SKM-1 (cell line): ENCODE measurements at regions not wholly inside any gene's neighbourhood (a gene's known extent, or its start where the extent isn't known, plus 50 kb on each side); places are given as distances from the start of the nearest gene placed in this dataset.
"Not testable (repeated sequence)": the region's sequence is repeated elsewhere in the genome, so short reads cannot be mapped to it uniquely, and the experiment has no call there.

ENCODE experiments used
- DNase-seq: peaks from one replicate; lab custom pipeline; 2025; ENCODE audit not compliant: unreplicated experiment; lab: John Stamatoyannopoulos, UW

DNA sequence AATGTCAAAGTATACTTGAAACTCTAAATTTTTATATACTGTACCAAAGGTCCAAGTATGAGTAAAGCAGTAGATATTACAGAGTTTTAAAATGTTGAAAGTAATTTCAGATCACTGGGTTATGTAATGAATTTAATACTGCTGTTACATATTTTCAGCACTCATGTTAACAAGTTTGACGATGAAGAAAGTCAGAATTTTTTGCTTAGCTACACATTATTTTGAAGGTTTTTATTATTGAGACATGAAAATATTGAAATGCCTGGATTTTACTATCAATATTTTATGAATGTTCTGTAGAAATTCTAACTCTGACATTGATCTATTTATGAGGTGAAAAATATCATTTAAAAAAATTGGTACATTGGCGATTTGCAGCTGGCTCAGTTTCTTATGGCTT is 1030.3 kb downstream of the FSCB start:
- DNase-seq = no peak

DNA sequence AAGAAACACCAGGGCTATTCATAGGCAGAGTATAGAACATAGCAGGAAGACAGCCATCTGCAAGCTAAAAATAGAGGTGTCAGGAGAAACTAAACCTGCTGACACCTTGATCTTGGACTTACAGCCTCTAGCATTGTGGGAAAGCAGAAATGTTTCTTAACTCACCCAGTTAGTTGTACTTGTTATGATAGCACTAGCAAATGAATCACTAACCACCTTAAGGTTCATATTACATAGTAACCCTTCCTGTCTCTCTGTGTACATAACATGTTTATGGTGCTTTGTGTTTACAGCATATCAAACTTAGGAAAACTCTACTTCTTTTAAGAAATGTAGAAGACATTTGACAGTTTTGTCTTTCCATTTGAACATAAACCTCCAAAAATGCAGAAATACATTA is 1031.3 kb downstream of the FSCB start:
- DNase-seq = no peak

DNA sequence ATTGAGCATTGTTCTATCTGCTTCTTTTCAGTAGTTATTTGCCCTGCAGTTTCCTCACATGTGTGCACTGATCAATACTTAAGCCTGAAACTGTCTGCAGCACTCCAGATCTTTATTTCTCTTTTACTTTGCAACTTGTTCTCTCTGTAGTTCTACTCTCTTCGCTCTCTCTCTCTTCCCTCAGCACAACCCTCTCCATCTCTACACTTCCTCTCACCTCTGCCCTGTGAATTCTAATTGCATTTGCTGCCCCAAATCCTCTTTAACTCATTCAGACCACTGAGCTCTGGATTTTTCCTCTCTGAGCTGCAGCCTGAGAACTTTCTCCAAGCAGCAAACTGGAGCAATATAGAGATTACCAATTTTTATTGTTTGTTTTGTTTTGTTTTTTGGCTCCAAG is 1035.5 kb downstream of the FSCB start:
- DNase-seq = no peak

DNA sequence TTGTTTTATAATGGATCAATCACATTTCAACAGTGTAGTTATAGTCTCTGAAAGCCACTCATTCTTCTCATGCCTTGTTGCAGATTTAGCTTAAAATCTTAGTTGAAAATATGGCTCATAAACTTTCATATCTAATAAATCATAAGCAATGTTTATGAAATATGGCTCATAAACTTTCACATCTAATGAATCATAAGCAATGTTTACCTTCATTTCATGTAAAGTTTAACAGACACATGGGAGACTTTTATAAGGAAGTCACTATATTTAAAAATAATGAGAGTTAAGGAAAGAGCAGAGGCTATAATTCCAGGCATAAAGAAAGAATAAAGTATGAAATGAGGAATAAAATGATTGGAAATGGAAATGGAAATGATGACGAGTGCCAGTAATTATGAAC is 1042.1 kb downstream of the FSCB start:
- DNase-seq = no peak

DNA sequence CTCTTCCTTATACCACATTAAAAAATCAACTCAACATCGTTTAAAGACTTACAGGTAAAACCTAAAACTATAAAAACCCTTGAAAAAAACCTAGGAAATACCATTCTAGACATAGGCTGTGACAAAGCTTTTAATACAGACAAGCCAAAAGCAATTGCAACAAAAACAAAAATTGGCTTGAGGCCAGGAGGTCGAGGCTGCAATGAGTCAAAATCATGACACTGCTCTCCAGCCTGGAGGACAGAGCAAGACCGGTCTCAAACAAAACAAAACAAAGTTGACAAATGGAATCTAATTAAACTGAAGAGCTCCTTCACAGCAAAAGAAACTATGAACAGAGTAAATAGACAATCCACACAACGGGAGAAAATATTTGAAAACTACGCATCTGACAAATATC is 1057.8 kb downstream of the FSCB start:
- no peak for DNase-seq

DNA sequence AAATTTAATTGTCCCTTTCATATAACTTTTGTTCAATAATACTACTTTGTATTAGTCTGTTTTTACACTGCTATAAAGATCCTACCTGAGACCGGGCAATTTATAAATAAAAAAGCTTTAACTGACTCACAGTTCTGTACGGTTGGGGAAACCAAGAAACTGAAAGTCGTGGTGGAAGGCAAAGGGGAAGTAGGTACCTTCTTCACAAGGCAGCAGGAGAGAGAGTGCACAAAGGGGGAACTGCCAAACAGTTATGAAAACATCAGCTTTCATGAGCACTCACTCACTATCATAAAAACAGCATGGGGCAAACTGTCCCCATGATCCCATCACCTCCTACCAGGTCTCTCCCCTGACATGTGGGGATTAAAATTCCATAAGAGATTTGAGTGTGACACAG is 1069.0 kb downstream of the FSCB start:
- DNase-seq = no peak

DNA sequence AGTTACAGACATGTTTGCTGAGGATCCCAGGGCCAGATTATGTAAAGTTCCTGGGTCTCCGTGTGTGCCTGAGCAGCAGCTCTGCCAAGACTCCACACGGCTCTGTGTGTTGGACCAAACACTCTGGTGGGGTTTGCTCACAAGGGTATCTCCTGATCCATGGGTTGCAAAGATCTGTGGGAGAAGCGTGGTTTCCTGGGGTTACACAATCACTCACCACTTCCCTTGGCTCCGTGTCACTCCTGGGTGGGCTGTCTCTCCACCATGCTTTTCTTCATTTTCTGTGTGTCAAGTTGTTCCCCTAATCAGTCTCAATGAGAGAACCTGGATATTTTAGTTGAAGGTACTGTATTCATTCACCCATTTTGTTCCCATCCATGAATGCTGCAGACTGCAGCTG is 1088.8 kb downstream of the FSCB start:
- no peak for DNase-seq

DNA sequence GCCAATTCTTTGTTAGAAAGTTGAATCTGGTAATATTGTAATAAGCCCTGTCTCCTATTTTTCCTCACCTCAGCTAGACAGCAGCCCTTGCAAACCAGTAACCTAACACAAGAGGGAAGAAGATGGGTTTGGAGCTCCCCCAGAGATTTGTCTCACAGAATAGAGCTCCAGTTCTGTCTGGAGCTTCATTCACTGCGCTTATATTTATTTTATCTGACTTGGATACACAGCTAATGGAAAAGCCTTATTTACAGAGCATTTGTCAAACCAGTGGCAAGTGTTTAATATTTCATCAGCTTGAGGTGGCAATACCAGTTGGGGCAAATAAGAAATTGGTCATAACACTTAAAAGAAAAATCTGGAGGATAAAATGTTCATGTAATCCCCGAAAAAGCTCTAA is 1094.0 kb downstream of the FSCB start:
- no peak for DNase-seq

DNA sequence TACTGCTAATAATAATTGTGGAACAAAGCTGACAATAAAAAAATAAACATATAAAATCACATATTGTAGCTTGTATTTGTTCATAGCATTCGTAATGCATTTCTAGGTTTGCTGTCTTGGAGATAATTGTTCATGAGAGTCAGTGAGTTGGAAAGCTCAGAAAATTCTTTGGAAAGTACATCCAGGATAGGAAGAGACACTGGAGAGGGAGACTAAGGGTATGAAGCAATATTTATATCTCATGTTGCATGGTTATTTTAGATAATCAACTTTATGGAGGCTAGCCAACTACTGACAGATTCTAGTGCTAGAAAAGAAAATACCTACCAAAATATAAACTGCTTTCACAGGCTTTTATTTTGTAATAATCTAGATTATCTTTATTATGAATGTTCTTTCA is 1095.2 kb downstream of the FSCB start:
- no peak for DNase-seq

DNA sequence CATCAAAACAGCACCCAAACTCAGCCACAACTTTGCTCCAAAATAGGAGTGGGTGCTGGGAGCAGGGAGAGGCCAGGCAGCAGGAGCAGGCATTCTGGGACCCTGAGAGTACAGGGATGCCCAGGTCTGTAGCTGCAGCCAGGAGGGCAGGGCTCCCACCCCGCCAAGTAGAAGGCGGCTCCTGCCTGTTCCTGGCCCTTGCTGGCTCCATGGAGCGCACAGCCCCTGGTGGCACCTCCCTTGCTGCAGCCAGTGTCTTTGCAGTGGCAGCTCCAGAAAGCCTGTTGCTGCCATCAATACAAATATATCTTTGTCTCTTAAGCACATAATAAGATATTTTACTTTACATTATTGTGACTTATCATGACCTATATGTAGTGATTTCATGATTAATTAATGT is 1096.5 kb downstream of the FSCB start:
- no peak for DNase-seq

DNA sequence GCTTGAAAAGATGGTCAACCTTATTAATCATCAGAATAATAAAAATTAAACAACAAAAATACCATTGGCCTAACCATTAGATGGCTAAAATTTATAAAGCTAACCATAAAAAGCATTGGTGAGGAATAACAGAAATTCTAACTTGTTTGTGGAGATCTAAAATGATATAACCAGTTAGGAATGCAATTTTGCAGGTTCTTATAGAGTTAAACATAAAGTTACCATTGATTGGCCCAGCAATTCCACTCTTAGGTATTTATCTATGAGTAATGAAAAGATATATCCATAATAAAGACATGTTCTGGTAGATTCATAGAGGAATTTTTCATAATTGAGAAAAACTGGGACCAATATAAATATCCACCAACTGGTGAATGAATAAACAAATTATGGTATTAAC is 1098.6 kb downstream of the FSCB start:
- no peak for DNase-seq

DNA sequence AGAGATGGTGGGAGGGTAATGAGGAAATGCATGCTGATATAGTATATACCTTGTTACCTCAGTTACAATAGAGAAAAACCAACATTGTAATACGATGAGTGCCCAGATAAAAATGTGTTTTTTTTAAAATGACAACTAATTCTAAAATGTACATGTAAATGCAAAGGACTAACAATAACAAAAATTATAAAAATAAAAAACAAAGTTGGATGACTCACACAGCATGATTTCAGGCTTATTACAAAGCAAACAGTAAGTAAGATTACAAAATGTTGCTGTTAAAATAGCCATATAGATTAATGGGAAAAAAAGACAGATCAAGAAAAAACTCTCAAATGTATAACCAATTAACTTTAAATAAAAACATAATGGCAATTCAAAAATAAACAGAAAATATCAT is 1099.4 kb downstream of the FSCB start:
- DNase-seq = no peak

DNA sequence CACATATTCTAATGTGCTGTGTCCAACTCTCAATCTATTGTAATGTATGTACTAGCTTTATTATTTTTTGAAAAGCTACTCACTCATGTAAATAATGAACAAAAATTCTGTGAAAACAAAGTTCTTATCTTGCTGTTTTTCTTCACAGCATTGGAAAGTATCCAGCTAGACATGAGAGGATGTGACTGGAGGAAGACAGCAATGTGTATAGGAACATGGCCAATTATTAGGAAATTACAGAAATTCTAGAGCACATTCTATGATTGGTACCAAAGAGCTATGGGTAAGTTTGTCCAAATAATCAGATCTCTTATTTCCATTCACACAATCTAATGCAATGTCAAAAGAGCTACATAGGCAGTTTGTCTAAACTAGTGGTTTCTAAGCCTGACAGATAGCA is 1100.2 kb downstream of the FSCB start:
- DNase-seq = no peak

DNA sequence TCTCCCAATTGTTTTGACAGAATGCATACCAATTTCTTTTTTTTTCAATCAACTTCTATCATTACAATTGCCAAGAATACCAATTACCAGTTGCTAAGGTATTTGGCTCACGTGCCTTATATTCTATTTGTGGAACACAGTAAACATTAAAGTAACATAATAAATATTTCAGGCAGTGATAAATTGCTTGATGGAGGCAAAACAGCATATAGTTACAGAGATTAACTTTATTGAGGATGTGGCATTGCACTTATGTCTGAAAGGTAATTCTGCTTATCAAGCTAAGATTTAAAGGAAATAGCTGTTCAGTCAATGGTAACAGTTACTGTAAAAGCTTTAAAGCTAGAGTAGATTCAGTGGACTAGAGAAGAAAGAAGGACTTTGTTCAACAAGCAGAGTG is 1107.8 kb downstream of the FSCB start:
- no peak for DNase-seq

DNA sequence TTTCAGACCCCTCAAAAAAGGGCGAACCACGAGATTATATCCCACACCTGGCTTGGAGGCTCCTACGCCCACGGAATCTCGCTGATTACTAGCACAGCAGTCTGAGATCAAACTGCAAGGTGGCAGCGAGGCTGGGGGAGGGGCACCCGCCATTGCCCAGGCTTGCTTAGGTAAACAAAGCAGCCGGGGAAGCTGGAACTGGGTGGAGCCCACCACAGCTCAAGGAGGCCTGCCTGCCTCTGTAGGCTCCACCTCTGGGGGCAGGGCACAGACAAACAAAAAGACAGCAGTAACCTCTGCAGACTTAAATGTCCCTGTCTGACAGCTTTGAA is 1136.6 kb downstream of the FSCB start:
- not testable (repeated sequence) for DNase-seq

DNA sequence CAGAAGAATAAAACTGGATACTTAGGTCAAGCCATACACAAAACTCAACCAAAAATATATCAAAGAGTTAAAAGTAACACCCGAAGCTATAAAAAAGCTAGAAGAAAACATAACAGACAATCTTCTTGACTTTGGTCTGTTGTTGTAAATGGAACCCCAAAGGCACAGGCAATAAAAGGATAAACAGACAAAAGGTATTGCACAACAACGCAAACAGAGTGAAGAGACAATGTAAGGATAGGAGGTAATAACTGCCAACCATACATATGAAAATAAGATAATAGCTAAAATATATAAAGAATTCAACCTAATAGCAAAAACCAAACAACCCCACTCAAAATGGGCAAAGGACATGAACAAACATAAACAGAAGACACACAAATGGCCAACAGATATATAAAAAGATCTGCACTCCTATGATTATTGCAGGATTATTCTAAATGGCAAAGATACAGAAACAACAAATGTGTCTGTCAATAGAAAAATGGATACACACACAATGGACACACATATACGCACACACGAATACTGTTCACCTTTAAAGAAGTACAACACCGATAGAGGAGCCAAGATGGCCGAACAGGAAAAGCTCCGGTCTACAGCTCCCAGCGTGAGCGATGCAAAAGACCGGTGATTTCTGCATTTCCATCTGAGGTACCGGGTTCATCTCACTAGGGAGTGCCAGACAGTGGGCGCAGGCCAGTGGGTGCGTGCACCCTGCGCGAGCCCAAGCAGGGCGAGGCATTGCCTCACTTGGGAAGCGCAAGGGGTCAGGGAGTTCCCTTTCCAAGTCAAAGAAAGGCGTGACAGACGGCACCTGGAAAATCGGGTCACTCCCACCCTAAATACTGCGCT is 1137.1 kb downstream of the FSCB start:
- no peak for DNase-seq

DNA sequence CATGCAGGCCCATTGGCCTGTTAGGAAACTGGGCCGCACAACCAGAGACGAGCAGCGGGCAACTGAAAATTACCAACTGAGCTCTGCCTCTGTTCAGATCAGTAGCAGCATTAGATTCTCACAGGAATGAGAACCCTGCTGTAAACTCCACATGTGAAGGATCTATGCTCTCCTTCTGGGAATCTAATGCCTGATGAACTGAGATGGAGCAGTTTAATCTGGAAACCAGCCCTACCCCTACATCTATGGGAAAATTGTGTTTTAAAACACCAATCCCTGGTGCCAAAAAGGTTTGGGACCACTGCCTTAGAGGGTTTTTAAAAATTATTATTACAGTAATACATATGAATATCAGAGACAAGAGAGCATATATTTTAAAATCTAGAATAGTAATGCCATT is 1144.5 kb downstream of the FSCB start:
- no peak for DNase-seq

DNA sequence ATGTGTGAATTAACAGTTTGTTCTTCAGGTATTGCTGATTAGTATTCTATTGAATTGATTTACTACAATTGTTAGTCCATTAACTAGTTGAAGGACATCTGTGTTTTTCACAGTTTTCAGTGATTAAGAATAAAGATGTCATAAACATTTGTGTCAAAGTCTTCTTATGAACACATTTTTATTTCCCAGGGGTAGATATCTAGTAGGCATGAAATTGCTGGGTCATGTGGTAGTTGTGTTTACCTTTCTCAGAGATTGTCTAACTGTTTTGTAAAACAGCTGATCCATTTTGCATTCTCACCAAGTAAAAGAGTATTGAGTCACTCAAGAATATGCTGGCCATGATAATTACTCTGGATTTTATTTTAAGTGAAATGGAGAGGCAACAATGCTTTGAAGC is 1145.3 kb downstream of the FSCB start:
- no peak for DNase-seq

DNA sequence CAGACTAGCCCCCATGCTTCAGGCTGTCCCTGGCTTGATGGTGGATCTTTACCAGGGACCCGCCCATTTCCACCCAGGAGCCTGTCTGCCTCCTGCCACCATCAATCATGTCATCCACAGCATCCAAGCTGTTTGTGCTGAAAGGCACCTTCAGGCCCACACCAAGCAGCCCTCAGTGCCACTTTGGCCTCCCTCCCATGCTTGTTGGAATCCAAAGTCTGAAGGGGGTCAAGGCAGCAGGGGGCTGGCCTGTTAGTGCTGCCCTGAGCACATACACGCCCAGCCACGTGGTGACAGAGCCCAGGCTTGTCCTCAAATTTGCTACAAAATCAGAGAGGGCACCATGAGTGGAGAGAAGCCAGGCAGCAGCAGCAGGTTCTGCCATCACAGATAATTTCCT is 1146.8 kb downstream of the FSCB start:
- no peak for DNase-seq

DNA sequence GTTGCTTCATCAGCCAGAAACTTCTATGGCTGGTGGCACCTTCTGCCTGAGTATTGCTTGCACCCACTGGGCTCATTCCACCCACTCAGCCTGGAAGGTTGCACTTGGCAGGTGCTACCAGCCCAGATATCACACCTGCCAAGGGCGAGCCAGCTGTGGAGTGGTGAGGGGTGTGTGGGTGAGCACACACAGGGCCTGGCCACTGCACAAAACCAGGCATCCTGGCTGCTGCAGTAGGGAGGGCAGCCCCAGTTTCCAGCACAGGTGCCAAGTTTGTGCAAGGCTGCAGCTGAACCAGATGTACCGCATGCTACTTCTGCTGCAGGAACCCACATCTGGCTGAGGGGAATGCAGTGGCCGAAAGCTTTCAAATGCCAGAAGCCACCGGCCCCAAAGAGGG is 1147.8 kb downstream of the FSCB start:
- no peak for DNase-seq

DNA sequence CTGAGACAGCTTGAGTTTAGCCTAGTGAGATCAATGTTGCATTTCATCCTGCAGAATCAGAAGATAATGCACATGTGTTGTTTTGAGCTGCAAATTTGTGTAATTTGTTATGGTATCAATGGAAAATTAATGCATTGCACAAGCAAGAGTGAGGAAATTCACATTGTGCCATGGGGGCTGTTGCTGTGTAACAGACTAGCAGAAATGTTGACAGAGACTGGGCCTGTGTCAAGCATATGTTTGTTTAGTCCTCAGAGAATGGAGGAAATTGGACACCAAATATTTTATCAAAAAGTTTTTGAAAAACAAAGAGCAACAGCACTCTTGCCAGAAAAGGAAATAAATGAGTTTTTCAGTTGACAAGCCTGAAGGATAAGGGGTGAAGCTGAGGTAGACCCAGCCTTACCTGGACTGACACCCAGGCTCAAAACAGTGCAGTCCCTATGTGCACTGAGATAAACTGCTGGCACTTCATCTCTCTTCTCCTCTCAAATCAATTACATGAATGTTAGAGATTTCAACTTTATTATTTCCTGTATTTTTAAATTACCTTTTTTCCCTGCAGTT is 1150.0 kb downstream of the FSCB start:
- no peak for DNase-seq

DNA sequence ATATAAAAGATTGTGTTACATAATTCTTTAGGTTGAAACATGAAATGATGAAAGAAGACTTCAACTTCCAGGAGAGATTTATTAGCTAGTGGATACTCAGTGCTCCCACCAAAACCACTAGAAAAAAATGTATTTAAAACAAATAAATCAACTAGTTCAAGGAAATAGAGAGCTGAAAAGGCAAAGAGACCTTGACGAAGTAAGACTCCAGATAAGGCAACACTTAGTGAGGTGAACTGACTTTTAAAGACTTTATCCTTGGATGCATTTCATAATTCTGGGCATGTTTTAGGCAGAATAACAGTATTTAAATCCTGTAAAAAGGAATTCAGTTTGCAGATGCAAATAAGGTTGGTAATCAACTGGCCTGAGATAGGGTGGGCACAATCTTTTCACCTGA is 1150.7 kb downstream of the FSCB start:
- no peak for DNase-seq

DNA sequence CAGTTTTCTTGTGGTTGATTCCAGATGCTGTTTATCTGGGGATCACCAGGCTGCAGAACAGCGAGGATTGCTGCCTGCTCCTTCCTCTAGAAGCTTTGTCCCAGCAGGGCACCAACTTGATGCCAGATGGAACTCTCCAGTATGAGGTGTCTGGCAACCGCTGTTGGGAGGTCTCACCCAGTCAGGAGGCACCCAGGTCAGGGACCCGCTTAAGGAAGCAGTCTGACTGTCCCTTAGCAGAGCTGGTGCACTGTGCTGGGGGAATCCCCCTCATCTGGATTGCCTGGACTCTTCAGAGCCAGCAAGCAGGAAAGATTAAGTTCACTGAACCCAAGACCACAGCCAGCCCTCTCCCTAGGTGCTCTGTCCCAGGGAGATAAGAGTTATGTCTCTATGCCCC is 1165.2 kb downstream of the FSCB start:
- no peak for DNase-seq
